Osteoblast (primary cell): ENCODE measurements at regions not wholly inside any gene's neighbourhood (a gene's known extent, or its start where the extent isn't known, plus 50 kb on each side); places are given as distances from the start of the nearest gene placed in this dataset.
"Not testable (repeated sequence)": the region's sequence is repeated elsewhere in the genome, so short reads cannot be mapped to it uniquely, and the experiment has no call there.

Experiments used
- DNase-seq: peaks from one replicate; pipeline ENCODE4 v3.0.0; 2011; ENCODE audit warnings: low spot score, mixed read lengths; ENCODE audit not compliant: insufficient read length; ENCODE audit errors: missing footprints
- H2AFZ ChIP-seq: 2 replicates; pipeline ENCODE4 v1.6.0; 2011; ENCODE audit warnings: mild to moderate bottlenecking, low read length
- H3K27ac ChIP-seq: 2 replicates; pipeline ENCODE4 v1.5.1; 2011; ENCODE audit warnings: mild to moderate bottlenecking, low read depth, low read length, moderate library complexity
- H3K27me3 ChIP-seq: 2 replicates; pipeline ENCODE4 v1.6.0; 2012; ENCODE audit warnings: mild to moderate bottlenecking, control low read depth, inconsistent platforms, low read length, moderate library complexity; ENCODE audit not compliant: insufficient read depth
- H3K36me3 ChIP-seq: 2 replicates; pipeline ENCODE4 v1.5.1; 2011; ENCODE audit warnings: mild to moderate bottlenecking, low read length, control low read depth, moderate library complexity; ENCODE audit not compliant: insufficient read depth
- H3K4me1 ChIP-seq: 2 replicates; pipeline ENCODE4 v1.5.1; 2011; ENCODE audit warnings: mild to moderate bottlenecking, low read length, control low read depth, moderate library complexity; ENCODE audit not compliant: insufficient read depth
- H3K4me2 ChIP-seq: 2 replicates; pipeline ENCODE4 v1.6.0; 2011; ENCODE audit warnings: mild to moderate bottlenecking, low read length; ENCODE audit not compliant: insufficient read depth
- H3K4me3 ChIP-seq: fragments of 200-600 bp; sonication (generic); 3 replicates; pipeline ENCODE4 v1.5.1; 2012; ENCODE audit warnings: mild to moderate bottlenecking, low read length, inconsistent platforms; ENCODE audit not compliant: insufficient read depth
- H3K79me2 ChIP-seq: 2 replicates; pipeline ENCODE4 v1.6.0; 2012; ENCODE audit warnings: mild to moderate bottlenecking, low read length, control low read depth, inconsistent platforms; ENCODE audit not compliant: insufficient read depth
- H3K9me3 ChIP-seq: 2 replicates; pipeline ENCODE4 v1.5.1; 2011; ENCODE audit warnings: low read depth, low read length, control low read depth
- H4K20me1 ChIP-seq: 2 replicates; pipeline ENCODE4 v1.6.0; 2012; ENCODE audit warnings: mild to moderate bottlenecking, low read length, control low read depth; ENCODE audit not compliant: insufficient read depth
- TF ChIP-seq, protein P1 (sequence below): IDR thresholded peaks from 2 replicates; pipeline ENCODE4 v1.5.1; 2011; ENCODE audit warnings: mild to moderate bottlenecking, low read depth, low read length, moderate library complexity; ENCODE audit errors: extremely low read depth

DNA sequence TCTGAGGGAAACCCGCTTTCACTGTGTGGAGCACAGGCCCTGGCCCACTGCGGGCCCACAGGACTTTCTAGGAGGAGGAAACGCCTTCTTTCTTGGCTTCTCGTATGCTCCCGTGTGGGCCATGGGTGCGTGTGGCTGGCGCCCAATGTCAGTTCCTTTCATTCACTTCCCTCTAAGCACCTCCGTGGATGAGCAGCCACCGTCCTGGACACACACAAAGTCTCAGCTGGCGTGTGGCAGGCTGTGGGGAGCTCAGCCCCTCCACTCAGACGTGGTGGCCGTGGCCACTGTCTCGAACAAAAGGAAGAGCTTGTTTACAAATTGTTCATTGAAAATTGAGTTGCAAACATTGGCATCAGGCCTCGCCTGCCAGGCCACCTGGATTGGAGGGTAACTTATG is 240.0 kb upstream of the SGCG start:
- no peaks in the 10 kb centered on the region for H3K27me3 ChIP-seq
- TF ChIP-seq, protein P1, sequence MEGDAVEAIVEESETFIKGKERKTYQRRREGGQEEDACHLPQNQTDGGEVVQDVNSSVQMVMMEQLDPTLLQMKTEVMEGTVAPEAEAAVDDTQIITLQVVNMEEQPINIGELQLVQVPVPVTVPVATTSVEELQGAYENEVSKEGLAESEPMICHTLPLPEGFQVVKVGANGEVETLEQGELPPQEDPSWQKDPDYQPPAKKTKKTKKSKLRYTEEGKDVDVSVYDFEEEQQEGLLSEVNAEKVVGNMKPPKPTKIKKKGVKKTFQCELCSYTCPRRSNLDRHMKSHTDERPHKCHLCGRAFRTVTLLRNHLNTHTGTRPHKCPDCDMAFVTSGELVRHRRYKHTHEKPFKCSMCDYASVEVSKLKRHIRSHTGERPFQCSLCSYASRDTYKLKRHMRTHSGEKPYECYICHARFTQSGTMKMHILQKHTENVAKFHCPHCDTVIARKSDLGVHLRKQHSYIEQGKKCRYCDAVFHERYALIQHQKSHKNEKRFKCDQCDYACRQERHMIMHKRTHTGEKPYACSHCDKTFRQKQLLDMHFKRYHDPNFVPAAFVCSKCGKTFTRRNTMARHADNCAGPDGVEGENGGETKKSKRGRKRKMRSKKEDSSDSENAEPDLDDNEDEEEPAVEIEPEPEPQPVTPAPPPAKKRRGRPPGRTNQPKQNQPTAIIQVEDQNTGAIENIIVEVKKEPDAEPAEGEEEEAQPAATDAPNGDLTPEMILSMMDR, result no peak
- H4K20me1 ChIP-seq, result no peaks in the 10 kb centered on the region

DNA sequence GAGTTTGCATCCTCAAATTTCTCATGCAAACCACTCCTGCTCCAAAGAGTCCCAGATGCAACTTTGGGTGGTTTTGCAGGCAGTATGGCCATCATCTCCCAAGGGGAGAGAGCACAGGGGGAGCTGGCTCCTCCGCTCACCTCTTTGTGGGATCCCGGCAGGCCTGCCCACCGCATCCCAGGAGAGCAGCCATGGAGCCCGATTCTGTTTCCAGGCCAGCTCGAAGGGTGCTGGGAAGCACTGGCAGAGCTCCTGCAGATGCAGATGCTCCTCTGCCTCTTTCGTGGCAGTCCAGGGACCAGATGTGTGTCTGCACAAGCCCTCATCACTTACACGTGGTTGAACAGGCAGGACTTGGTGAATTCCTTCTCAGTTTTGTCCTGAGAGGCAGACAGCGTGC is 239.3 kb upstream of the SGCG start:
- H3K27me3 ChIP-seq, H4K20me1 ChIP-seq, H3K4me2 ChIP-seq, H3K4me3 ChIP-seq, DNase-seq, H2AFZ ChIP-seq, H3K9me3 ChIP-seq, H3K36me3 ChIP-seq, H3K27ac ChIP-seq, H3K4me1 ChIP-seq, H3K79me2 ChIP-seq: not testable (repeated sequence)

More for the DNA sequence above, 240.0 kb upstream of the SGCG start:
- Histone ChIP-seq H3K4me3 (no peak overlapping the region), H3K4me2 (no peak overlapping the region), H3K79me2 (no peaks in the 10 kb centered on the region), H2AFZ (no peak overlapping the region), H3K4me1 (no peaks in the 10 kb centered on the region), H3K27ac (no peak overlapping the region), H3K36me3 (no peaks in the 10 kb centered on the region), H3K9me3 (no peaks in the 10 kb centered on the region)
- DNase-seq, result no peak

DNA sequence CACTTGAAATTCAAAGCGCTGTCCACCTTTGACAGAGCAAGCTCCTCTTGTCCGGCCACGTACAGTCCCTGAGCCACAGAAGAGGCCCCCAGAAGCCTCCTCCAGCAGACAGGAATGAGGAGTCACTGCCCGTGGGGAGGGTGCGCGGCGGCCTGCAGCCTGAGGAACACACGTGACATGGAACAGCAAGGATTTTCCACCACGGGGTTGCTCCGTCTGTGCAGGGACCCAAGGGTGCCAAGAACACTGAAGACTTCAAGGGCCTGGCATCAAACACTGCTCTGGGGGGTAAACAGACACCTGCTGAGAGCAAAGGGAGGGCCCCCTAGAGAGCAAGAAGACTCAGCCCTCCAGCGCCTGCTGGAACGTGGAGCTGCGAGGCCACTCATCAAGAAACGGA is 237.9 kb upstream of the SGCG start:
- not testable (repeated sequence) for H3K4me1 ChIP-seq, H3K36me3 ChIP-seq, H3K79me2 ChIP-seq, H3K4me3 ChIP-seq, DNase-seq, H2AFZ ChIP-seq, H3K9me3 ChIP-seq, H3K27me3 ChIP-seq, H3K4me2 ChIP-seq, H4K20me1 ChIP-seq, H3K27ac ChIP-seq

DNA sequence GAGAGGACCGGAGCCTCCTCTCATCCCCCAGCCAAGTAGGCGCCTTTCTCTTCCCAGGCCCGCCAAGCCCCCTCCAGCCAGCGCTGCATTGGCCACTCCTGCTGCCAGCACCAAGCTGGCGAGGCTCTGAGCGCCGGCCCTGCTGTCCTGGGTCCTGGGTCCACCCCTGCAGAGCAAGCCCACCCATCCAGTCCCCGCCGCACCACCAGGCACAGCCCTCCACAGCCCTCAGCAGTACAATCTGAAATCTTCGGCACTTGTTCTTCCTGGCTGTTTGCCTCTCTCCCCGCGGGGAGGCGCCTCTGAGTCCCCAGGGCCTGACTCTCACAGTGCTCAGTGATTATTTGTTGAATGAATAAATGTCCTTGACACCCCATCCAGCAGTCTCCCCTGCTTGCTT is 236.4 kb upstream of the SGCG start:
- no peak for DNase-seq
- H3K4me2 ChIP-seq, result no peak overlapping the region
- no peaks in the 10 kb centered on the region for H4K20me1 ChIP-seq
- H3K9me3 ChIP-seq, result no peaks in the 10 kb centered on the region
- no peak overlapping the region for H3K4me3 ChIP-seq
- H3K27me3 ChIP-seq, result no peaks in the 10 kb centered on the region
- no peak overlapping the region for H3K27ac ChIP-seq
- TF ChIP-seq, protein P1, result no peak
- no peak overlapping the region for H2AFZ ChIP-seq
- no peaks in the 10 kb centered on the region for H3K79me2 ChIP-seq
- H3K4me1 ChIP-seq, result no peaks in the 10 kb centered on the region
- no peaks in the 10 kb centered on the region for H3K36me3 ChIP-seq

DNA sequence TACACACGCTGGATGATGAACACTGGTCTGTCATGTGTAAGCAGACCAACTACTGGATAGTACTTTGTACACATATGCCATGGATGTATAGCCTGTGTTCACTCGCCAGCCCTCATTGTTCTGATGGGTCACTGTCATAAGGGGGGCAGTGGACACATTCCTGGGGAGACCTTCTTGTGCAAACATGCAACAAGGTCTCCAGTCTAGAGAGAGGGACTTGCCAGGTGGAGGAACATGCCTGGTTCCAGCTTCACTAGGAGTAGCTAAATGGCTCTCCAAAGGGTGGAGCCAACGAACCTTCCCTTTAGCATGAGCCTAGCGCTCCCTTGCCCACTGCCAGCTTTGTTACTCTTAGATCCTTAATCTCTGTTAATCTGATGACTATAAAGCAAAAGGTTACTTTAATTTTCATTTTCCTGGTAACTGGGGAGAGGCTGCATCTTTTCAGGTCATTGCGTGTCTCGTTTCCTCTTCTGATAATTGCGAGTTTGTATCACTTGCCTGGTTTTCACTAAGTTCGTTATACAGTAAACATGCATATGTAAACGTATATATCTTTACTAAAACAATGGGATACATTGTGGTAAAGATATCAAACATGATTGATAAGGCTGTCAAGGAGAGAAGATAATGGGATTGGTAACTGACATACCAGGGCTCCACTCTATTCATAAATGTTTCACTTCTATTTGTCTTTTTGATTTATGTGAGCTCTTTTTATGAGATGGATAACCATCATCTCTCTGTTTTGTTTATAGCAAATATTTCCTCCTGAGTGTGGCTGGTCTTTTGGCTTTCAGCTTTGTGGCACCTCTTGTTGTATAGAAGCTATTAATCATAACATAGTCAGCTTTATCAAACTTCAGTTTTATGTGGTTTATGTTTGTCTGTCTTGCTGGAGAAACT is 235.2 kb upstream of the SGCG start:
- Histone ChIP-seq H2AFZ (no peak overlapping the region), H3K9me3 (no peaks in the 10 kb centered on the region), H3K27me3 (no peaks in the 10 kb centered on the region), H3K27ac (no peak overlapping the region), H4K20me1 (no peaks in the 10 kb centered on the region), H3K36me3 (no peaks in the 10 kb centered on the region), H3K4me3 (no peak overlapping the region), H3K4me1 (no peaks in the 10 kb centered on the region), H3K4me2 (no peak overlapping the region), H3K79me2 (no peaks in the 10 kb centered on the region)
- TF ChIP-seq, protein P1, result no peak
- DNase-seq, result no peak
